ENCODE measurements at regions not wholly inside any gene's neighbourhood (a gene's known extent, or its start where the extent isn't known, plus 50 kb on each side); places are given as distances from the start of the nearest gene placed in this dataset.

- no peaks in the 10 kb centered on the region for H3K36me3 ChIP-seq
- ATAC-seq (ENCODE audit: low FRiP score in 2 of 2) (no peak), DNase-seq (no peak)
- H3K4me3 ChIP-seq, result no peak overlapping the region
- no peaks in the 10 kb centered on the region for H3K4me1 ChIP-seq
- H3K27me3 ChIP-seq, result no peaks in the 10 kb centered on the region
- H3K9me3 ChIP-seq, result no peaks in the 10 kb centered on the region
- no peak for TF ChIP-seq POLR2AphosphoS5 (IDR thresholded peaks at IDR 0.05)
- TF ChIP-seq EP300 (IDR thresholded peaks at IDR 0.05), result no peak
- TF ChIP-seq CTCF (IDR thresholded peaks at IDR 0.05), result no peak
- no peak for TF ChIP-seq POLR2A (IDR thresholded peaks at IDR 0.05)
- WGBS, 2 donors, result 87 to 94% methylated on average over 7 of the region's 7 CpGs
- no peak overlapping the region for H3K27ac ChIP-seq
Measured at GRCh38 chr15:31161951-31162350, 60.4 kb upstream of the TRPM1 start.

- no peaks in the 10 kb centered on the region for H3K36me3 ChIP-seq
- no peaks in the 10 kb centered on the region for H3K9me3 ChIP-seq
- no peak overlapping the region for H3K27ac ChIP-seq
- whole genome bisulfite sequencing, 2 donors, result 74 to 88% methylated on average over 15 to 16 of the region's 16 CpGs
- no peaks in the 10 kb centered on the region for H3K27me3 ChIP-seq
- H3K4me3 ChIP-seq, result no peak overlapping the region
- DNase-seq, result no peak
- TF ChIP-seq CTCF (IDR thresholded peaks at IDR 0.05), result no peak
- no peak for TF ChIP-seq POLR2AphosphoS5 (IDR thresholded peaks at IDR 0.05)
- TF ChIP-seq POLR2A (IDR thresholded peaks at IDR 0.05), result no peak
- no peak for TF ChIP-seq EP300 (IDR thresholded peaks at IDR 0.05)
- H3K4me1 ChIP-seq, result no peaks in the 10 kb centered on the region
- ATAC-seq (ENCODE audit: low FRiP score in 2 of 2), result no peak
Measured at GRCh38 chr15:31162721-31163510, 61.4 kb upstream of the TRPM1 start.

GRCh38 chr15:31163769-31164572 is 62.4 kb upstream of the TRPM1 start:
- Histone ChIP-seq H3K4me1 (no peaks in the 10 kb centered on the region), H3K27me3 (no peaks in the 10 kb centered on the region), H3K36me3 (no peaks in the 10 kb centered on the region), H3K9me3 (no peaks in the 10 kb centered on the region), H3K27ac (no peak overlapping the region), H3K4me3 (no peak overlapping the region)
- no peak for TF ChIP-seq CTCF (IDR thresholded peaks at IDR 0.05)
- DNase-seq (no peak), ATAC-seq (ENCODE audit: low FRiP score in 2 of 2) (no peak)
- 65 to 72% methylated on average over 6 of the region's 6 CpGs for WGBS, 2 donors

- 90 to 95% methylated on average over 1 of the region's 1 CpG for WGBS, 2 donors
- Histone ChIP-seq H3K9me3 (no peaks in the 10 kb centered on the region), H3K4me1 (no peaks in the 10 kb centered on the region), H3K27ac (no peak overlapping the region), H3K4me3 (no peak overlapping the region), H3K27me3 (no peaks in the 10 kb centered on the region), H3K36me3 (no peaks in the 10 kb centered on the region)
- TF ChIP-seq CTCF (IDR thresholded peaks at IDR 0.05) (no peak), EP300 (IDR thresholded peaks at IDR 0.05) (no peak), POLR2A (IDR thresholded peaks at IDR 0.05) (no peak), POLR2AphosphoS5 (IDR thresholded peaks at IDR 0.05) (no peak)
- no peak for ATAC-seq (ENCODE audit: low FRiP score in 2 of 2)
- DNase-seq, result no peak
Measured at GRCh38 chr15:31164573-31164912, 63.0 kb upstream of the TRPM1 start.

All from upper lobe of left lung (tissue), 6 donors.